OCI-LY3 (cell line): ENCODE measurements at regions not wholly inside any gene's neighbourhood (a gene's known extent, or its start where the extent isn't known, plus 50 kb on each side); places are given as distances from the start of the nearest gene placed in this dataset.

Experiments
- CTCF ChIP-seq: fragments of 200-600, 300-600 bp; sonication (generic); IDR thresholded peaks from 2 replicates; pipeline ENCODE4 v1.5.1; 2014; ENCODE audit warnings: antibody characterized with exemption, low read length, low read depth
- EZH2phosphoT487 ChIP-seq: fragments of 200-600 bp; shearing (Covaris generic); IDR thresholded peaks from 2 replicates; pipeline ENCODE4 v1.6.1; 2018; ENCODE audit warnings: antibody characterized with exemption, mixed run types, low read depth

GRCh38 chr5:67809589-67809988 lies 406.0 kb upstream of the PIK3R1 start:
- TF ChIP-seq CTCF, result no peak
- TF ChIP-seq EZH2phosphoT487, result no peak
